NCI-H1930 (cell line): ENCODE measurements at regions not wholly inside any gene's neighbourhood (a gene's known extent, or its start where the extent isn't known, plus 50 kb on each side); places are given as distances from the start of the nearest gene placed in this dataset.
"Not testable (repeated sequence)": the region's sequence is repeated elsewhere in the genome, so short reads cannot be mapped to it uniquely, and the experiment has no call there.

Experiments used
- DNase-seq, 2 experiments: peaks; one replicate each; lab custom pipeline; 2025; lab: John Stamatoyannopoulos, UW

GRCh38 chr16:54879681-54880080, 51.0 kb upstream of the IRX5 start:
- no peak for DNase-seq

- no peak for DNase-seq
Measured at GRCh38 chr16:54878301-54878700, 52.4 kb upstream of the IRX5 start.

- no peak for DNase-seq
Measured at GRCh38 chr16:54875443-54875842, 55.2 kb upstream of the IRX5 start.

- not testable (repeated sequence) for DNase-seq
Measured at GRCh38 chr16:54873716-54874373, 56.8 kb upstream of the IRX5 start.

GRCh38 chr16:54873071-54873470, 57.6 kb upstream of the IRX5 start:
- DNase-seq = no peak

- DNase-seq = no peak
Measured at GRCh38 chr16:54870151-54870550, 60.5 kb upstream of the IRX5 start.

GRCh38 chr16:54867302-54867832, 63.3 kb upstream of the IRX5 start:
- DNase-seq = no peak

GRCh38 chr16:54862529-54862928, 68.1 kb upstream of the IRX5 start:
- DNase-seq = peak; percentile 3 to 14

GRCh38 chr16:54856871-54857270, 73.8 kb upstream of the IRX5 start:
- DNase-seq = no peak

- DNase-seq = no peak
Measured at GRCh38 chr16:54847609-54848008, 83.1 kb upstream of the IRX5 start.

- no peak for DNase-seq
Measured at GRCh38 chr16:54847207-54847606, 83.5 kb upstream of the IRX5 start.

- DNase-seq = no peak
Measured at GRCh38 chr16:54846766-54847165, 83.9 kb upstream of the IRX5 start.

- DNase-seq = no peak
Measured at GRCh38 chr16:54843424-54843750, 87.3 kb upstream of the IRX5 start.

GRCh38 chr16:54842743-54843423, 87.8 kb upstream of the IRX5 start:
- DNase-seq = no peak

GRCh38 chr16:54829691-54830090, 101.0 kb upstream of the IRX5 start:
- DNase-seq = no peak

GRCh38 chr16:54822892-54823291, 107.8 kb upstream of the IRX5 start:
- DNase-seq = no peak

- DNase-seq = no peak
Measured at GRCh38 chr16:54822492-54822891, 108.2 kb upstream of the IRX5 start.

- DNase-seq = no peak
Measured at GRCh38 chr16:54821731-54822130, 108.9 kb upstream of the IRX5 start.

- DNase-seq = no peak
Measured at GRCh38 chr16:54817940-54818574, 112.6 kb upstream of the IRX5 start.

- no peak for DNase-seq
Measured at GRCh38 chr16:54817432-54817831, 113.2 kb upstream of the IRX5 start.

GRCh38 chr16:54816471-54816870, 114.2 kb upstream of the IRX5 start:
- DNase-seq = no peak

GRCh38 chr16:54815177-54815576, 115.5 kb upstream of the IRX5 start:
- DNase-seq = no peak

GRCh38 chr16:54813778-54814177, 116.9 kb upstream of the IRX5 start:
- no peak for DNase-seq
